H1 (cell line): ENCODE measurements at regions not wholly inside any gene's neighbourhood (a gene's known extent, or its start where the extent isn't known, plus 50 kb on each side); places are given as distances from the start of the nearest gene placed in this dataset.

Experiments
- CTCF ChIA-PET: fragments of 300-600 bp; sonication (Branson Sonifier 250); formaldehyde crosslinking; loops from one replicate; lab custom pipeline; 2021; ENCODE audit not compliant: partially characterized antibody; lab: Charles Lee
- POLR2A ChIA-PET: fragments of 300-600 bp; sonication (Branson Sonifier 250); formaldehyde crosslinking; loops from one replicate; lab custom pipeline; 2021; ENCODE audit warnings: inconsistent platforms; ENCODE audit not compliant: partially characterized antibody; lab: Charles Lee
- DNase-seq, 2 experiments: peaks; one replicate each; pipeline versions ENCODE4 v3.0.0 to v3.0.0-alpha.2; 2010 to 2022; ENCODE audit warnings: low spot score in 2 of 2, low read depth in 1 of 2, mixed read lengths in 1 of 2
- FAIRE-seq: peaks from 2 replicates; lab custom pipeline; 2011; peaks lifted over from hg19 to GRCh38; lab: Jason Lieb, UNC
- H2AFZ ChIP-seq: 2 replicates; pipeline ENCODE4 v1.8.1; 2012; ENCODE audit warnings: low read length, inconsistent platforms
- H2AK5ac ChIP-seq: 2 replicates; pipeline ENCODE4 v1.6.1; 2013; ENCODE audit warnings: low read depth, low read length
- H2BK120ac ChIP-seq: replicated peaks from 2 replicates; pipeline ENCODE3; 2013; ENCODE audit warnings: low read depth, low read length, inconsistent platforms
- H2BK12ac ChIP-seq: 2 replicates; pipeline ENCODE4 v1.6.1; 2013; ENCODE audit warnings: low read depth, low read length
- H2BK15ac ChIP-seq: 2 replicates; pipeline ENCODE4 v1.6.1; 2013; ENCODE audit warnings: low read length
- H2BK20ac ChIP-seq: 2 replicates; pipeline ENCODE4 v1.6.1; 2013; ENCODE audit warnings: low read length
- H2BK5ac ChIP-seq: 2 replicates; pipeline ENCODE4 v1.6.1; 2013; ENCODE audit warnings: low read depth, low read length
- H3K14ac ChIP-seq: 2 replicates; pipeline ENCODE4 v1.6.1; 2013; ENCODE audit warnings: inconsistent platforms; ENCODE audit not compliant: insufficient read length
- H3K18ac ChIP-seq: 2 replicates; pipeline ENCODE4 v1.6.1; 2013; ENCODE audit warnings: low read length; ENCODE audit errors: extremely low read depth
- H3K23ac ChIP-seq: 2 replicates; pipeline ENCODE4 v1.6.1; 2013; ENCODE audit warnings: inconsistent platforms; ENCODE audit not compliant: insufficient read length
- H3K23me2 ChIP-seq: 2 replicates; pipeline ENCODE4 v1.6.1; 2013; ENCODE audit warnings: low read depth, low read length
- H3K27ac ChIP-seq: 2 replicates; pipeline ENCODE4 v1.6.1; 2011; ENCODE audit warnings: low read depth, low read length, inconsistent platforms
- H3K27me3 ChIP-seq, 4 experiments: replicated peaks in 1 of 4; 1 replicate in 1 of 4; 2 replicates in 3 of 4; pipeline versions ENCODE4 v1.6.1 to v1.8.1; 2011 to 2013; ENCODE audit warnings: low read length in 3 of 4, mild to moderate bottlenecking in 3 of 4, inconsistent platforms in 2 of 4, mixed read lengths in 2 of 4, moderate library complexity in 1 of 4; ENCODE audit not compliant: control insufficient read depth in 3 of 4, insufficient read depth in 3 of 4; ENCODE audit errors: extremely low read depth in 1 of 4
- H3K36me3 ChIP-seq, 4 experiments: 2 replicates each; pipeline versions ENCODE4 v1.6.1 to v1.8.1; 2011 to 2013; ENCODE audit warnings: mild to moderate bottlenecking in 4 of 4, low read length in 3 of 4, moderate library complexity in 2 of 4, control low read depth in 1 of 4, inconsistent platforms in 1 of 4; ENCODE audit not compliant: insufficient read depth in 4 of 4, control insufficient read depth in 2 of 4
- H3K4ac ChIP-seq: replicated peaks from 2 replicates; pipeline ENCODE3; 2013; ENCODE audit warnings: low read length, low read depth, mixed read lengths, inconsistent platforms; ENCODE audit not compliant: insufficient read length
- H3K4me1 ChIP-seq, 4 experiments: replicated peaks in 1 of 4; 1 replicate in 1 of 4; 2 replicates in 3 of 4; pipeline versions ENCODE4 v1.6.1 to v1.8.1; 2011 to 2013; ENCODE audit warnings: low read length in 3 of 4, inconsistent platforms in 2 of 4, mixed read lengths in 1 of 4; ENCODE audit not compliant: insufficient read depth in 4 of 4, control insufficient read depth in 3 of 4
- H3K4me2 ChIP-seq, 2 experiments: 2 replicates each; pipeline versions ENCODE4 v1.6.1 to v1.8.1; 2011 to 2013; ENCODE audit warnings: low read depth in 2 of 2, low read length in 2 of 2, control low read depth in 1 of 2, inconsistent platforms in 1 of 2, mild to moderate bottlenecking in 1 of 2; ENCODE audit not compliant: insufficient read depth in 1 of 2
- H3K4me3 ChIP-seq, 4 experiments: fragments of 200-600, 300-600 bp in 1 of 4; sonication (generic), shearing (Covaris generic), sonication (Bioruptor Twin) in 1 of 4; 2 replicates each; pipeline versions ENCODE4 v1.5.1 to v1.8.1; 2011 to 2016; ENCODE audit warnings: low read length in 4 of 4, low read depth in 3 of 4, control low read depth in 2 of 4, inconsistent platforms in 2 of 4, mild to moderate bottlenecking in 2 of 4, mixed read lengths in 1 of 4, moderate library complexity in 1 of 4; ENCODE audit not compliant: insufficient read depth in 2 of 4; ENCODE audit errors: extremely low read depth in 1 of 4
- H3K56ac ChIP-seq: replicated peaks from 2 replicates; pipeline ENCODE3; 2013; ENCODE audit warnings: low read depth, mild to moderate bottlenecking, mixed read lengths, low read length, inconsistent platforms; ENCODE audit not compliant: insufficient read length
- H3K79me1 ChIP-seq: 2 replicates; pipeline ENCODE4 v1.6.1; 2013; ENCODE audit warnings: low read depth, low read length, control low read depth
- H3K79me2 ChIP-seq, 2 experiments: 2 replicates each; pipeline versions ENCODE4 v1.6.1 to v1.8.1; 2012 to 2013; ENCODE audit warnings: low read length in 2 of 2, mild to moderate bottlenecking in 2 of 2, inconsistent platforms in 1 of 2; ENCODE audit not compliant: insufficient read depth in 2 of 2, control insufficient read depth in 1 of 2
- H3K9ac ChIP-seq, 4 experiments: replicated peaks in 1 of 4; 1 replicate in 1 of 4; 2 replicates in 3 of 4; pipeline versions ENCODE4 v1.6.1 to v1.8.1; 2011 to 2013; ENCODE audit warnings: low read depth in 3 of 4, low read length in 3 of 4, control low read depth in 2 of 4, mild to moderate bottlenecking in 2 of 4, moderate library complexity in 2 of 4, inconsistent platforms in 1 of 4; ENCODE audit errors: extremely low read depth in 1 of 4
- H3K9me3 ChIP-seq, 2 experiments: 2 replicates each; pipeline versions ENCODE4 v1.6.1 to v1.8.1; 2012 to 2013; ENCODE audit warnings: mild to moderate bottlenecking in 2 of 2, moderate library complexity in 2 of 2, control low read depth in 1 of 2, inconsistent platforms in 1 of 2, low read depth in 1 of 2, low read length in 1 of 2, mixed read lengths in 1 of 2; ENCODE audit not compliant: insufficient read depth in 2 of 2
- H4K20me1 ChIP-seq, 2 experiments: replicated peaks in 1 of 2; 2 replicates each; pipeline versions ENCODE3 to v1.8.1; 2011 to 2013; ENCODE audit warnings: inconsistent platforms in 2 of 2, low read length in 2 of 2, mild to moderate bottlenecking in 1 of 2; ENCODE audit not compliant: insufficient read depth in 2 of 2, control insufficient read depth in 1 of 2
- H4K5ac ChIP-seq: 2 replicates; pipeline ENCODE4 v1.6.1; 2013; ENCODE audit warnings: low read length, low read depth, mixed read lengths, inconsistent platforms; ENCODE audit not compliant: insufficient read length
- H4K8ac ChIP-seq: 2 replicates; pipeline ENCODE4 v1.8.0; 2013; ENCODE audit warnings: mild to moderate bottlenecking, moderate library complexity, low read length, inconsistent platforms; ENCODE audit not compliant: insufficient read depth; ENCODE audit errors: extremely low read depth
- H4K91ac ChIP-seq: replicated peaks from 2 replicates; pipeline ENCODE3; 2013; ENCODE audit warnings: low read length, mixed read lengths, inconsistent platforms; ENCODE audit not compliant: insufficient read length
- BCL11A ChIP-seq, 2 experiments: IDR thresholded peaks; one replicate each; pipeline ENCODE4 v1.6.1; 2011; ENCODE audit warnings: low read depth in 2 of 2, low read length in 2 of 2, mild to moderate bottlenecking in 2 of 2
- EGR1 ChIP-seq: IDR thresholded peaks from 2 replicates; pipeline ENCODE4 v1.6.1; 2011; ENCODE audit warnings: low read depth, low read length, borderline replicate concordance
- JUN ChIP-seq: IDR thresholded peaks from 2 replicates; pipeline ENCODE4 v1.6.1; 2011; ENCODE audit warnings: low read depth, mild to moderate bottlenecking, improper control_type of control experiment, low read length
- JUND ChIP-seq: IDR thresholded peaks from 2 replicates; pipeline ENCODE4 v1.6.1; 2011; ENCODE audit warnings: mild to moderate bottlenecking, improper control_type of control experiment, low read length
- POLR2AphosphoS5 ChIP-seq: IDR thresholded peaks from 2 replicates; pipeline ENCODE4 v1.6.1; 2011; ENCODE audit warnings: low read depth, low read length
- RBBP5 ChIP-seq: IDR thresholded peaks from 2 replicates; pipeline ENCODE4 v1.7.1; 2012; ENCODE audit warnings: low read depth, mild to moderate bottlenecking, inconsistent platforms, low read length, moderate library complexity, borderline replicate concordance
- RNF2 ChIP-seq: fragments of 200-900, 300-1000 bp; sonication (generic); IDR thresholded peaks from 2 replicates; pipeline ENCODE4 v1.7.1; 2016; ENCODE audit warnings: borderline replicate concordance, low read depth, mild to moderate bottlenecking, antibody characterized with exemption, low read length; ENCODE audit not compliant: poor library complexity, severe bottlenecking; ENCODE audit errors: missing control alignments
- SAP30 ChIP-seq: fragments of 300-600 bp; sonication (generic); IDR thresholded peaks from 2 replicates; pipeline ENCODE4 v1.7.1; 2012; ENCODE audit warnings: low read length, moderate library complexity, mild to moderate bottlenecking, inconsistent platforms; ENCODE audit not compliant: insufficient read depth, insufficient replicate concordance
- SUZ12 ChIP-seq: fragments of 200-600 bp; sonication (generic); IDR thresholded peaks from 2 replicates; pipeline ENCODE4 v1.6.1; 2012; ENCODE audit warnings: mild to moderate bottlenecking, inconsistent platforms, low read length, moderate library complexity, mixed read lengths
- TAF1 ChIP-seq: IDR thresholded peaks from 2 replicates; pipeline ENCODE4 v1.6.1; 2011; ENCODE audit warnings: mild to moderate bottlenecking, low read depth, low read length
- TAF7 ChIP-seq: optimal IDR thresholded peaks from 2 replicates; pipeline ENCODE3; 2011; ENCODE audit warnings: low read depth, mild to moderate bottlenecking, inconsistent platforms, low read length, moderate library complexity, borderline replicate concordance
- TEAD4 ChIP-seq: IDR thresholded peaks from 2 replicates; pipeline ENCODE4 v1.6.1; 2012; ENCODE audit warnings: low read depth, low read length, inconsistent platforms, mixed read lengths
- ZNF274 ChIP-seq: IDR thresholded peaks from 2 replicates; pipeline ENCODE4 v1.7.0; 2012; ENCODE audit warnings: low read length, borderline replicate concordance; ENCODE audit errors: extremely low read depth
- WGBS, 2 experiments: shearing (Covaris generic) in 1 of 2; methylation state at CpG; one replicate each; pipeline versions ENCODE4 v1.1.6 to v1.1.7; 2013 to 2015; ENCODE audit warnings: low lambda C conversion rate in 2 of 2, mixed read lengths in 2 of 2, inconsistent platforms in 1 of 2, low coverage in 1 of 2, missing lambda C conversion rate in 1 of 2; ENCODE audit not compliant: insufficient replicate concordance in 2 of 2, insufficient coverage in 1 of 2, insufficient read length in 1 of 2; ENCODE audit errors: extremely low coverage in 1 of 2, missing lambda C conversion rate in 1 of 2; 5-methylcytosine and 5-hydroxymethylcytosine counted together

GRCh38 chr11:131274233-131274632, 96.2 kb upstream of the NTM start:
- Histone ChIP-seq H2AFZ (no peak overlapping the region), H3K27me3 (no peaks in the 10 kb centered on the region), H3K4me3 (no peak overlapping the region), H3K27ac (no peak overlapping the region), H2BK20ac (no peak overlapping the region), H4K5ac (no peak overlapping the region), H2AK5ac (no peak overlapping the region), H3K4me2 (peak overlapping the region in 1 of 2 experiments; percentile 12; a peak in 2 of 4 replicates), H4K20me1 (peaks cover 0 to 1% of the 10 kb centered on the region in 2 experiments), H2BK12ac (no peak overlapping the region), H2BK5ac (no peak overlapping the region), H3K56ac (no peak overlapping the region), H3K4me1 (peaks cover 2 to 17% (median 13%) of the 10 kb centered on the region in 4 experiments), H3K9me3 (peaks cover 3% of the 10 kb centered on the region in 2 experiments; a peak in 2 of 4 replicates), H3K4ac (no peak overlapping the region), H3K9ac (no peak overlapping the region), H3K23me2 (no peaks in the 10 kb centered on the region), H3K14ac (no peak overlapping the region), H3K79me1 (peaks cover 8% of the 10 kb centered on the region; the same call in 1 of the 2 replicates), H3K23ac (no peak overlapping the region), H2BK15ac (no peak overlapping the region), H4K91ac (no peak overlapping the region), H3K36me3 (peaks cover 0 to 3% (median 0%) of the 10 kb centered on the region in 4 experiments; a peak in 1 of 8 replicates), H4K8ac (no peak overlapping the region), H2BK120ac (no peak overlapping the region), H3K18ac (no peak overlapping the region), H3K79me2 (peaks cover 3 to 94% of the 10 kb centered on the region in 2 experiments)
- ChIA-PET CTCF (interaction anchor here (0.9 to 1.9 kb wide), 6 partner anchors 9 to 210 kb away, joined by 3 to 5 read pairs (median 4); no protein-coding TSS in a partner anchor), POLR2A (interaction anchor here (1.1 to 9.6 kb wide), 6 partner anchors 8 to 41 kb away, joined by 3 to 70 read pairs (median 4); no protein-coding TSS in a partner anchor)
- WGBS, 2 experiments = 63% methylated on average over 5 of the region's 5 CpGs; no CpG with 5 or more reads in 1 of the 2 experiments
- DNase-seq (no peak), FAIRE-seq (no peak)
- no peak for TF ChIP-seq SAP30
- TF ChIP-seq SUZ12 = no peak
- no peak for TF ChIP-seq BCL11A (IDR thresholded peaks at IDR 0.05; ENCODE audit: low read depth in 2 of 2, low read length in 2 of 2)
- TF ChIP-seq TAF7 = no peak
- no peak for TF ChIP-seq RNF2
- no peak for TF ChIP-seq JUN
- TF ChIP-seq TEAD4 = no peak
- no peak for TF ChIP-seq POLR2AphosphoS5
- no peak for TF ChIP-seq TAF1
- no peak for TF ChIP-seq RBBP5
- TF ChIP-seq JUND = no peak
- no peak for TF ChIP-seq ZNF274
- no peak for TF ChIP-seq EGR1
